ENCODE measurements at regions not wholly inside any gene's neighbourhood (a gene's known extent, or its start where the extent isn't known, plus 50 kb on each side); places are given as distances from the start of the nearest gene placed in this dataset.
A peak's percentile ranks its signal among the peaks of the same experiment; 100 is the strongest.

GRCh38 chr1:69271587-69272125 is 296.1 kb upstream of the LRRC7 start:
- ATAC-seq (ENCODE audit: low read depth in 2 of 2), result no peak
- H3K36me3 Mint-ChIP-seq, result no peaks in the 10 kb centered on the region
- no peak overlapping the region for H3K4me3 Mint-ChIP-seq
- no peak for DNase-seq
- no peaks in the 10 kb centered on the region for H3K27me3 Mint-ChIP-seq
- H3K4me1 Mint-ChIP-seq, result no peaks in the 10 kb centered on the region
- H3K9me3 Mint-ChIP-seq, result peaks cover 0 to 7% (median 3%) of the 10 kb centered on the region in 7 donors
- H3K27ac Mint-ChIP-seq, result no peak overlapping the region

GRCh38 chr1:69272684-69273083 is 295.0 kb upstream of the LRRC7 start:
- Mint-ChIP-seq H3K27me3 (no peaks in the 10 kb centered on the region), H3K36me3 (no peaks in the 10 kb centered on the region), H3K9me3 (peaks cover 0 to 4% (median 2%) of the 10 kb centered on the region in 7 donors), H3K4me1 (no peaks in the 10 kb centered on the region), H3K27ac (no peak overlapping the region), H3K4me3 (no peak overlapping the region)
- DNase-seq (no peak), ATAC-seq (ENCODE audit: low read depth in 2 of 2) (no peak)

GRCh38 chr1:69278923-69279322 is 288.8 kb upstream of the LRRC7 start:
- Mint-ChIP-seq H3K36me3 (no peaks in the 10 kb centered on the region), H3K27me3 (no peaks in the 10 kb centered on the region), H3K4me1 (no peaks in the 10 kb centered on the region), H3K27ac (no peak overlapping the region), H3K4me3 (no peak overlapping the region), H3K9me3 (peaks cover 0 to 4% (median 0%) of the 10 kb centered on the region in 7 donors)
- no peak for ATAC-seq (ENCODE audit: low read depth in 2 of 2)
- no peak for DNase-seq

GRCh38 chr1:69283516-69283915 is 284.2 kb upstream of the LRRC7 start:
- ATAC-seq (ENCODE audit: low read depth in 2 of 2), result no peak
- H3K4me1 Mint-ChIP-seq, result no peaks in the 10 kb centered on the region
- no peaks in the 10 kb centered on the region for H3K27me3 Mint-ChIP-seq
- H3K4me3 Mint-ChIP-seq, result no peak overlapping the region
- H3K9me3 Mint-ChIP-seq, result peaks cover 0 to 2% (median 0%) of the 10 kb centered on the region in 7 donors
- DNase-seq, result no peak
- H3K36me3 Mint-ChIP-seq, result no peaks in the 10 kb centered on the region
- no peak overlapping the region for H3K27ac Mint-ChIP-seq

GRCh38 chr1:69284508-69284907 is 283.2 kb upstream of the LRRC7 start:
- ATAC-seq (ENCODE audit: low read depth in 2 of 2) (no peak), DNase-seq (no peak)
- Mint-ChIP-seq H3K27me3 (no peaks in the 10 kb centered on the region), H3K9me3 (peaks cover 0 to 2% (median 0%) of the 10 kb centered on the region in 7 donors), H3K4me3 (no peak overlapping the region), H3K36me3 (no peaks in the 10 kb centered on the region), H3K27ac (no peak overlapping the region), H3K4me1 (no peaks in the 10 kb centered on the region)

GRCh38 chr1:69288416-69288815 is 279.3 kb upstream of the LRRC7 start:
- Mint-ChIP-seq H3K36me3 (no peaks in the 10 kb centered on the region), H3K27ac (no peak overlapping the region), H3K27me3 (no peaks in the 10 kb centered on the region), H3K4me3 (no peak overlapping the region), H3K4me1 (no peaks in the 10 kb centered on the region), H3K9me3 (peaks cover 0 to 2% (median 0%) of the 10 kb centered on the region in 7 donors)
- ATAC-seq (ENCODE audit: low read depth in 2 of 2) (no peak), DNase-seq (no peak)

GRCh38 chr1:69290291-69290690 is 277.4 kb upstream of the LRRC7 start:
- Mint-ChIP-seq H3K4me1 (no peaks in the 10 kb centered on the region), H3K4me3 (no peak overlapping the region), H3K36me3 (no peaks in the 10 kb centered on the region), H3K27ac (no peak overlapping the region), H3K27me3 (no peaks in the 10 kb centered on the region), H3K9me3 (peaks cover 0 to 2% (median 0%) of the 10 kb centered on the region in 7 donors)
- DNase-seq (no peak), ATAC-seq (ENCODE audit: low read depth in 2 of 2) (no peak)

- Mint-ChIP-seq H3K27me3 (no peaks in the 10 kb centered on the region), H3K4me1 (no peaks in the 10 kb centered on the region), H3K9me3 (peaks cover 0 to 2% (median 0%) of the 10 kb centered on the region in 7 donors), H3K36me3 (no peaks in the 10 kb centered on the region), H3K27ac (no peak overlapping the region), H3K4me3 (no peak overlapping the region)
- ATAC-seq (ENCODE audit: low read depth in 2 of 2) (no peak), DNase-seq (no peak)
These were observed 276.2 kb upstream of the LRRC7 start for GRCh38 chr1:69291541-69291940.

GRCh38 chr1:69292833-69293232 is 274.9 kb upstream of the LRRC7 start:
- Mint-ChIP-seq H3K4me3 (no peak overlapping the region), H3K27me3 (no peaks in the 10 kb centered on the region), H3K9me3 (peaks cover 0 to 2% (median 0%) of the 10 kb centered on the region in 7 donors), H3K27ac (no peak overlapping the region), H3K4me1 (no peaks in the 10 kb centered on the region), H3K36me3 (no peaks in the 10 kb centered on the region)
- no peak for DNase-seq
- no peak for ATAC-seq (ENCODE audit: low read depth in 2 of 2)

- peak overlapping the region in 2 of 6 donors; percentile 4 to 84 for H3K27ac Mint-ChIP-seq
- DNase-seq, result no peak
- no peaks in the 10 kb centered on the region for H3K36me3 Mint-ChIP-seq
- H3K27me3 Mint-ChIP-seq, result no peaks in the 10 kb centered on the region
- no peaks in the 10 kb centered on the region for H3K9me3 Mint-ChIP-seq
- no peak overlapping the region for H3K4me3 Mint-ChIP-seq
- ATAC-seq (ENCODE audit: low read depth in 2 of 2), result no peak
- no peaks in the 10 kb centered on the region for H3K4me1 Mint-ChIP-seq
These were observed 273.6 kb upstream of the LRRC7 start for GRCh38 chr1:69294171-69294570.

- Mint-ChIP-seq H3K27ac (no peak overlapping the region), H3K36me3 (no peaks in the 10 kb centered on the region), H3K4me3 (no peak overlapping the region), H3K27me3 (no peaks in the 10 kb centered on the region), H3K4me1 (no peaks in the 10 kb centered on the region), H3K9me3 (peaks cover 0 to 2% (median 0%) of the 10 kb centered on the region in 7 donors)
- no peak for ATAC-seq (ENCODE audit: low read depth in 2 of 2)
- no peak for DNase-seq
These were observed 272.5 kb upstream of the LRRC7 start for GRCh38 chr1:69295265-69295664.

- Mint-ChIP-seq H3K27me3 (no peaks in the 10 kb centered on the region), H3K4me3 (no peak overlapping the region), H3K36me3 (no peaks in the 10 kb centered on the region), H3K9me3 (peaks cover 0 to 17% (median 5%) of the 10 kb centered on the region in 7 donors), H3K4me1 (no peaks in the 10 kb centered on the region), H3K27ac (no peak overlapping the region)
- ATAC-seq (ENCODE audit: low read depth in 2 of 2), result no peak
- DNase-seq, result no peak
These were observed 262.1 kb upstream of the LRRC7 start for GRCh38 chr1:69305621-69306020.

- ATAC-seq (ENCODE audit: low read depth in 2 of 2), result no peak
- DNase-seq, result no peak
- H3K9me3 Mint-ChIP-seq, result peaks cover 0 to 23% (median 10%) of the 10 kb centered on the region in 7 donors
- no peak overlapping the region for H3K27ac Mint-ChIP-seq
- peaks cover 0 to 12% (median 0%) of the 10 kb centered on the region in 3 donors for H3K27me3 Mint-ChIP-seq
- H3K4me1 Mint-ChIP-seq, result no peaks in the 10 kb centered on the region
- H3K36me3 Mint-ChIP-seq, result no peaks in the 10 kb centered on the region
- H3K4me3 Mint-ChIP-seq, result no peak overlapping the region
These were observed 255.5 kb upstream of the LRRC7 start for GRCh38 chr1:69312055-69312732.

- Mint-ChIP-seq H3K9me3 (peaks cover 0 to 23% (median 8%) of the 10 kb centered on the region in 7 donors), H3K36me3 (no peaks in the 10 kb centered on the region), H3K4me3 (no peak overlapping the region), H3K27me3 (peaks cover 0 to 17% (median 0%) of the 10 kb centered on the region in 3 donors), H3K4me1 (no peaks in the 10 kb centered on the region), H3K27ac (no peak overlapping the region)
- ATAC-seq (ENCODE audit: low read depth in 2 of 2), result no peak
- no peak for DNase-seq
These were observed 254.6 kb upstream of the LRRC7 start for GRCh38 chr1:69313118-69313517.

Data from naive B cell (primary cell).